Body of pancreas (tissue), 4 donors: ENCODE measurements at regions not wholly inside any gene's neighbourhood (a gene's known extent, or its start where the extent isn't known, plus 50 kb on each side); places are given as distances from the start of the nearest gene placed in this dataset.

ENCODE experiments used
- ATAC-seq: fragments of 150-250 bp; one replicate; pipeline ENCODE4 v1.9.1; 2016
- DNase-seq, 4 donors: peaks; one replicate each; pipeline ENCODE4 v3.0.0-alpha.2; 2019
- H3K27ac ChIP-seq, 4 donors: fragments of 200-600 bp; sonication (generic); 1 replicate in 3 of 4; 2 replicates in 1 of 4; pipeline versions ENCODE4 v1.5.1 to v1.6.1; 2016 to 2019; ENCODE audit warnings: mild to moderate bottlenecking in 1 of 4, mixed read lengths in 1 of 4, moderate library complexity in 1 of 4
- H3K27me3 ChIP-seq, 2 donors: fragments of 200-600 bp; sonication (generic); one replicate each; pipeline ENCODE4 v1.6.0; 2016; ENCODE audit warnings: mild to moderate bottlenecking in 1 of 2
- H3K36me3 ChIP-seq, 2 donors: fragments of 200-600 bp; sonication (generic); replicated peaks in 1 of 2; 2 replicates each; pipeline ENCODE4 v1.5.1; 2016; ENCODE audit warnings: low read depth in 2 of 2; ENCODE audit not compliant: insufficient read depth in 1 of 2
- H3K4me1 ChIP-seq: fragments of 200-600 bp; sonication (generic); one replicate; pipeline ENCODE4 v1.6.0; 2016
- H3K4me3 ChIP-seq, 2 donors: fragments of 200-600 bp; sonication (generic); 1 replicate in 1 of 2; 2 replicates in 1 of 2; pipeline ENCODE4 v1.5.1; 2016 to 2019
- H3K9me3 ChIP-seq, 3 donors: fragments of 200-600 bp; sonication (generic); 1 replicate in 2 of 3; 2 replicates in 1 of 3; pipeline ENCODE4 v1.5.1; 2016
- CTCF ChIP-seq, 7 experiments: fragments of 450-650 bp in 4 of 7; fragments of 200-600 bp in 3 of 7; sonication (generic) in 3 of 7; IDR thresholded peaks; one replicate each; pipeline ENCODE4 v1.5.1; 2016 to 2019; ENCODE audit warnings: antibody characterized with exemption in 7 of 7
- POLR2A ChIP-seq, 3 donors: fragments of 450-650 bp; IDR thresholded peaks; one replicate each; pipeline ENCODE4 v1.6.1; 2016; ENCODE audit warnings: antibody characterized with exemption in 3 of 3, mild to moderate bottlenecking in 2 of 3
- WGBS, 2 donors: methylation state at CpG; one replicate each; pipeline ENCODE4 v1.1.5; 2017; 5-methylcytosine and 5-hydroxymethylcytosine counted together
- intact Hi-C: fragments of 100-400 bp; cut with DNase I; formaldehyde crosslinking; loops from one replicate; pipeline ENCODE4 v1.15.1; 2023

- no peak overlapping the region for H3K27ac ChIP-seq
- H3K9me3 ChIP-seq, result no peaks in the 10 kb centered on the region
- intact Hi-C loops, result no loop called here
- no peak overlapping the region for H3K4me3 ChIP-seq
- ATAC-seq (no peak), DNase-seq (no peak)
- WGBS, 2 donors, result 47 to 67% methylated on average over 4 of the region's 4 CpGs
- H3K4me1 ChIP-seq, result no peaks in the 10 kb centered on the region
- TF ChIP-seq POLR2A (IDR thresholded peaks at IDR 0.05) (no peak), CTCF (IDR thresholded peaks at IDR 0.05) (no peak)
- H3K36me3 ChIP-seq, result no peaks in the 10 kb centered on the region
- no peaks in the 10 kb centered on the region for H3K27me3 ChIP-seq
Measured at GRCh38 chr13:89856512-89856911, 1491.0 kb upstream of the MIR17HG start.

DNA sequence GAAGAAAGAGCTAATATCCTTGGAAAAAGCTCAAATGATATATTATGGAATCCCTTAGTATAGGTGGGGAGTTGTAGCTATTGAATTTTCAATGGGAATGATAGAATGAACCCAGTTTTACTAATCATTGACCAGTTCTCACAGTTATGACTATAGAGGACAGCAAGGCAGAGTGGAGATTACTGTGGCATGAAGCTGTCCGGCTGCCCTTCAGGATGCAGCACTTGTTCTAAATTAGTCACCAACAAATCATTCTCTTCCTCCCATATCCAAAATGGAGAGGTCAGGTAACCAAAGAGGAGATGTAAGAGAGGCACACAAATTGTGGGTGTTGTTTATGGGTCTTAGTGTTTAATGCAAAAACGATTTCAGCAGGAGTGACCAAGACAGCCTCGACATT, 1490.0 kb upstream of the MIR17HG start:
- Histone ChIP-seq H3K4me1 (no peaks in the 10 kb centered on the region), H3K4me3 (no peak overlapping the region), H3K36me3 (no peaks in the 10 kb centered on the region), H3K9me3 (no peaks in the 10 kb centered on the region), H3K27me3 (no peaks in the 10 kb centered on the region), H3K27ac (no peak overlapping the region)
- TF ChIP-seq POLR2A (IDR thresholded peaks at IDR 0.05) (no peak), CTCF (IDR thresholded peaks at IDR 0.05) (no peak)
- ATAC-seq, result no peak
- 58 to 67% methylated on average over 3 of the region's 3 CpGs for WGBS, 2 donors
- DNase-seq, result no peak
- intact Hi-C loops, result no loop called here

DNA sequence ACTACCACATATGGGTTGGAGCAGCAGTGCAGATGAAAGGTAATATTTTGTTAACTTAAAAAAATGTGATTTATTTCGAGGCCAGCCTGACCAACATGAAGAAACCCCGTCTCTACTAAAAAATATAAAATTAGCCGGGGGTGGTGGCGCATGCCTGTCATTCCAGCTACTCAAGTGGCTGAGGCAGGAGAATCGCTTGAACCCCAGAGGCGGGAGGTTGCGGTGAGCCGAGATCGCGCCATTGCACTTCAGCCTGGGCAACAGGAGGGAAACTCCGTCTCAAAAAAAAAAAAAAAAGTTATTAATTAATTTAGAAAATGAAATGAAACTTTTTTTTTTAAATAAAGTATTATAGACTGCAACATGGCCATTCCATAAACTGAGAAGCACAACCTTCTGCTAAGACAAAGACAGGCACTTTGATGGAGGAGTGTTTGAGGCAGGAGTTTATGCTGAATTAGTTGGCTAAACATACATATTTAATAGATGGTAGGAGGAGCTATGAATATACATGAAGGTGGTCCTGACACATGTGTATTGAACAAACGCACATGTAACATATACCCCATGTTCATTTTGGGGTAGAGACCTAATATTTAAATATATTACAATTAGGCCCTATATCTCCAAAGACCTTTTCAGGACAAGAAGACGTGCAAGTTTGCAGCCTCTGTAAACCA, 1485.3 kb upstream of the MIR17HG start:
- 80 to 81% methylated on average over 13 of the region's 13 CpGs for WGBS, 2 donors
- Histone ChIP-seq H3K36me3 (no peaks in the 10 kb centered on the region), H3K9me3 (no peaks in the 10 kb centered on the region), H3K4me1 (no peaks in the 10 kb centered on the region), H3K4me3 (no peak overlapping the region), H3K27ac (no peak overlapping the region), H3K27me3 (no peaks in the 10 kb centered on the region)
- intact Hi-C loops, result no loop called here
- DNase-seq, result no peak
- ATAC-seq, result no peak
- TF ChIP-seq CTCF (IDR thresholded peaks at IDR 0.05) (no peak), POLR2A (IDR thresholded peaks at IDR 0.05) (no peak)

DNA sequence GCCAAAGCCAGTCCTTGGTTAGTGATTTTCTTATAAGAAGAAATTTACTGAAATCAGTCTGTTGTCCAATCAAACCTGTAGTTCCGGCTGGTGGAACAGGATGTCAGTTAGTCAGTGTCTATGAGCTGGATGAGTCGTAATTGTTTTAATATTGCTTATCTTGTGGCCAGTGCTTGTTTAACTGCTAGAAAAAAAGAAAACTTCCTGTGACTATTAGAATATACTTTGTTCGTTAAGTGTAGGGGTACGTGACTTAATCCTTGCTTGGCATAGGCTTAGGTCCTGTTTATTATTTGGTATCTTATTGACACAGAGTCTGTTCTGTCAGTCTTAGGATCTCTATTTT, 1484.8 kb upstream of the MIR17HG start:
- no peaks in the 10 kb centered on the region for H3K36me3 ChIP-seq
- no peak for TF ChIP-seq CTCF (IDR thresholded peaks at IDR 0.05)
- no peak for TF ChIP-seq POLR2A (IDR thresholded peaks at IDR 0.05)
- WGBS, 2 donors, result 72 to 78% methylated on average over 4 of the region's 4 CpGs
- DNase-seq (no peak), ATAC-seq (no peak)
- no peak overlapping the region for H3K4me3 ChIP-seq
- no peaks in the 10 kb centered on the region for H3K27me3 ChIP-seq
- no peak overlapping the region for H3K27ac ChIP-seq
- H3K9me3 ChIP-seq, result no peaks in the 10 kb centered on the region
- intact Hi-C loops, result no loop called here
- H3K4me1 ChIP-seq, result no peaks in the 10 kb centered on the region
